ENCODE measurements at regions not wholly inside any gene's neighbourhood (a gene's known extent, or its start where the extent isn't known, plus 50 kb on each side); places are given as distances from the start of the nearest gene placed in this dataset.

- no peak for DNase-seq
Observed at GRCh38 chr2:129133692-129134641, 815.3 kb upstream of the HS6ST1 start.

- DNase-seq = no peak
Observed at GRCh38 chr2:129135017-129135416, 816.3 kb upstream of the HS6ST1 start.

GRCh38 chr2:129139380-129139779, 820.7 kb upstream of the HS6ST1 start:
- no peak for DNase-seq

DNA sequence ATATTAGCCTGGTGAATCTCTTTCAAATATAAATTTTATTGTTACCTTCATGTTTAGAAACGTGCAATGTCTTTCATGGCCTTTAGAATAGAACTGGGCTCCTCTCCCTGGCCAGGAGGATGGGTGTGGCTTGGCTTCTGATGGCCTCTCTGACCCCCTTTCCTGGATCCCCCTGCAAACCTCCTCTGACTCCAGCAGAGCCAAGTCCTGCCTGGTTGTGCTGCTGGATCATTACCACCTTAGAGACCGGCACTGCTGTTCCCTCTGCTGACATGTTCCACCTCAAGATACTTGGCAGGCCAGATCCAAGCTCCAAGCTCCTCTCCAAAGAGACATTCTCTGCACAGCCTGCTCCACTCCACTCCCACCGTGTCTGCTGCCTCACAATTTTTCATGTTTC, 823.8 kb upstream of the HS6ST1 start:
- DNase-seq = no peak

DNA sequence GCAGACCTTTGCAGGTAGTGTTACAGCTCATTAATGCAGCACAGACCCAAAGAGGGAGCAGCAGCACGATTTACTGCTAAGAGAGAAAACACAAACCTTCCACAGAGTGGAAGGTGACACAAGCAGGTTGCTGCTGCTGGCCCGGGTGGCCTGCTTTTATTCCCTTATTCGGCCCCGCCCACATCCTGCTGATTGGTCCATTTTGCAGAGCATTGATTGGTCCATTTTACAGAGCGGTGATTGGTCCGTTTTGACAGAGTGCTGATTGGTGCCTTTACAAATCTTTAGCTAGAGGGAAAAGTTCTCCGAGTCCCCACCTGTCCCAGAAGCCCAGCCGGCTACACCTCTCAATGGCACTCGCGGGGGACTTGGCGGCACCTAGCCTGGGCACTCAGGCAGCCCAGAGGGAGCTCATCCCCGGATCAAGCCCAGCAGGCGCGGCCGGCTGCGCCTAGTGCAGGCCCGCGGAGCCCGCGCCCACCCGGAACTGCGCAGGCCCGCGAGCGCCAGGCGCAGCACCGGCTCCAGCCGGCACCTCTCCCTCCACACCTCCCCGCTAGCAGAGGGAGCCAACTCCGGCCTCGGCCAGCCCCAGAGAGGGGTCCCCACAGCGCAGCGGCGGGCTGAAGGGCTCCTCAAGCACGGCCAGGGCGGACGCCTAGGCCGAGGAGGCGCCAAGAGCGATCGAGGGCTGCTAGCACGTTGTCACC, 825.6 kb upstream of the HS6ST1 start:
- no peak for DNase-seq

DNA sequence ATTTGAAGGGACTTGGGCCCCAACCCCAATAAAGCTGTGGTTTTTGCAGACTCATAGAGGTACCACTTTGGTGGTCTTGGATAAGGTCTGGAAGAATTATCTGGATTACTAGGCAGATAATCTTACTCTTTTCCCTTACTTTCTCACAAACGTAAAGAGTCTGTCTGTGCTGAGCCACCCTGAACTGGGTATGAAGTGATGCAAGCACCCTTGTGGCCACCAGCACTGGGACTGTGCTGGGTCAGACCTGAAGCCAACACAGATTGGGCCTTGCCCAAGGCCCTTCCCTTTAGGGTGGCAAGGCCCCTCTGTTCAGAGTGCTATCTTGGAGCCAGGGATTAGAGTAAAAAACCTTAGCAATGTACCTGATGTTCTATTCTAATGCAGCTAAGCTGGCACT, 827.0 kb upstream of the RAB6C start:
- DNase-seq = no peak

DNA sequence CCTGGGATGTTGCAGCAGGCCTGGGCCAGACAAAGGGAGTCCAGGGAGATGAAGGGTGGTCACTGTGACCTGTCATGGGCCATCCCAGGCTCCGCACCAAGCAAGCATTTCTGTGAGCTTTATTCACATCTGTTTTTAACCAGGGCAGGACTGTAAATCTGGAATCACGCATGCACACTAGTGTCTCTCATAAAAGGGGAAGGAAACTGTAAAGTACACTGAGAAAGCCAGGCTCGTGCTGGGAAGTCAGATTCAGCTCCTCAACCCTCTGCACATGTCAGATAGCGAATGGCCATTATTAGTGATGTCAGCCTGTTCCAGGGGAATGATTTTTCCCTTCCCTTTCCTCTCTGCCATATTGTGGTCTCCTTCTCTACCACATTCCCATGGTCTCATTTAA, 818.6 kb upstream of the RAB6C start:
- DNase-seq = no peak

DNA sequence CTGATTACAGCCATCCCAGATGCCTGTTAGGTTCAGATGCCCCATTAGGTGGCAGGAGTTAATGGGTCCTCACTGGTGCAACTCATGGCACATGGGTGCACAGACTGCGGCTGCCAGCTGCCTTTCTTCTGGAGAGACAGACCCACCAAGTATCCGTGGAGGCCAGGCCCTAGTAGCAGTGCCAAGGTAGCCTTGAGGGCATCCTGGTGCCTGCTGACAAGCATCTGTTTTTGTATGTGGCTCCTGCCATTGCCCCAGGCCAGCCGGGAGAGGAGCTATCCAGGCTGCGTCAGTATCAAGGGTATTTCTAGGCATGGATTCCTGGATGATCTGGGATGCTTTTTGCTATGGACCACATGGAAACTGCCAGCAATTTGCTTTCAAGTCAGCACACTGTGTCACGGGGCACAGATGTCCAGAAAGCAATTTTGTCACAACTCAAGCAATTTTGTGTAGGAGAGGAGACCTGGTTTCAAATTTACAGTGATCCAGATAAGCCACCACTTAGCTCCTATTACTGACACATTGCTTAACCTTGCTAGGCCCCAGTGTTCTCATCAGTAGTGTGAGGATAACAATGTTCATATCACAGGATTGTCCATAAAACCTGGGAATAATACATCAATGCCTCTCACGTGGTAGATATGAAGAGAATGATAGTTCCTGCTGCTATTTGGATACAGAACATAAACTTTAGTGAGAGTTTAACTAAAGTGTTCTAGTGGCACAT, 815.1 kb upstream of the RAB6C start:
- no peak for DNase-seq

DNA sequence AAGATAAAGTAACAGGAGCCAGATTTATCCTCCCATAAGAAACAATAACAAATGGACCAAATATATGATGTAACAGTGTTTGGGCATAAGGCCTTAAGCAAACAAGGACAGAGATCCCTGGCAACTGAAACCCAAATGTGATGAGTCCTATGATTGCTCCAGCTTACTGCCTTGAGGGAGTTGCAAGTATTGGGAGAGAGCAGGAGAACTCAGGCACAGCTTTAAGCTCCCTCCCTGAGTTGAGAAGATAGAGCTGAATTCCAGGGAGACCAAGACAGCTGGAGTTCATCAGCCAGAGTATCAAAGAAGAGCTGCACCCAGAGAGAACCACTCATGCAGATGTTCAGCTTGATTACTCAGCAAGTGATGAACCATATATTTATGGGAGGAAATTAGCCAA, 814.5 kb upstream of the RAB6C start:
- no peak for DNase-seq

GRCh38 chr2:129167456-129167855, 812.0 kb upstream of the RAB6C start:
- DNase-seq = no peak

DNA sequence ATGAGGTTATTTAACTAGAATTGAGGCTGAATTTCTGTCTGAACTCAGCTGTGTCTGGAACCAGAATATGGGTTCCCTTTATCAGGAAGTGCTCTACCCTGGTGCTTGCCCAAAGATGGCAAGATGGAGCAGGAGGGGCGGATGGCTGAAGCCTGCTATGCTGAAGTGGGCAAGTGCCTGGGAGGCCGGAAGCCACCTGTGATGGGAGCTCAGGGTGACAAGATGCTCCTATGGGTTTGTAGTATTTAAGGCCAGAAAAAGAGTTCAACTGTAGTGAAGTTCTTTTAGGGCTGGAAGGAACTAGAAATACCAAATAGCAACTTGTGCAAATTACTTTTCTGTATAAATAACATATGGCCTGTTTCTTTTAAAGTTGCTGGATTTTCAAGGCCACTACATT, 808.9 kb upstream of the RAB6C start:
- no peak for DNase-seq

DNA sequence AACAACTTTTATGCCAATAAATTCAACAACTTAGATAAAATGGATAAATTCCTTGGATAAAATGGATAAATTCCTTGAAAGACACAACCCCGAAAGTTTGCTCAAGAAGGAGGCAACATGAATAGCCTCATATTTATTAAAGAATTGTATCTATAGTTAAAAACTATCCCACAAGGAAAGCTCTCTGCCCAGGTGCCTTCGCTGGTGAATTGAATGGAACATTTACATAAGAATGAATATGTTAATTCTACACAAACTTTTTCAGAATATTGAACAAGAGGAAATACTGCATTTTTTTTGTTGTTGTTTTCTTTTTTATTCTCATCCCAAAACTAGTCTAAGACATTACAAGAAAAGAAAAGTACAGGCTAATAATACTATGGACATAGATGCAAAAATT, 805.3 kb upstream of the RAB6C start:
- DNase-seq = no peak

- no peak for DNase-seq
Observed at GRCh38 chr2:129175051-129175450, 804.4 kb upstream of the RAB6C start.

DNA sequence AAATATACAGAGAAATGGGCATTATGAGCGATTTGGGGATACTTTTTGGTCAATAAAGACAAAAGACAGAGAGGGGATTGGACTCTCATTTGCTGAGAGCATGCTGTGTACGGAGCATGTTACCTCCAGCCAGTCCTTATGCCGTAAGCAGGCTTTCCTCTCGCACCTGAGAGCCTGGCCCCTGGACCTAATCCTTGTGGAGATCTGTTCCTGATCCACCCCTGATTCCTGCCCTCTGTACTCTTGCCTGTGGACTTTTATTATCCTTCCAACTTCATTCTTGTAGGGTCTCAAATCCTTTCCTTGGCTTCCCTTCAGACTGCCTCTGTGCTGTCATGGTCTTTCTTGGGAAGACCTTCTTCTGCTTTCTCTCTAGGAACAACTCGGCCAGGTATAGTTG, 803.1 kb upstream of the RAB6C start:
- DNase-seq = no peak

DNA sequence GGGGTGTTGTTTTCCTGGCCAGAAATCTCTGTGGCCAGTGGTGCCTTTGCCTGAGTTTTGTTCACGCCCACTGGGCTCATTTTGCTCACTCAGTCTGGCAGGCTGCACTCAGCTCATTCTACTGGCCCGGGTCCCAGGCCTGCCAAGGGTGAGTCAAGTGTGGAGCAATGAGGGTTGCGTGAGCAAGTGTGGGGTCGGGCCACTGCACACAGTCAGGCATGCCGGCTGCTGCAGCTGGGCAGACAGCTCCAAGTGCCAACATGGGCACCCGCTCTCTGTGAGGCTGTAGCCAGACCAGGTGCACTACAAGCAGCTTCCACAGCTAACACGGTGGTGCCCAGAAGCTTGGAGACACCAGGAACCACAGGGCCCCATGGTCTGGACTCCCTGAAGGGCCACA, 801.1 kb upstream of the RAB6C start:
- DNase-seq = no peak

- DNase-seq = no peak
Observed at GRCh38 chr2:129179199-129179598, 800.3 kb upstream of the RAB6C start.

DNA sequence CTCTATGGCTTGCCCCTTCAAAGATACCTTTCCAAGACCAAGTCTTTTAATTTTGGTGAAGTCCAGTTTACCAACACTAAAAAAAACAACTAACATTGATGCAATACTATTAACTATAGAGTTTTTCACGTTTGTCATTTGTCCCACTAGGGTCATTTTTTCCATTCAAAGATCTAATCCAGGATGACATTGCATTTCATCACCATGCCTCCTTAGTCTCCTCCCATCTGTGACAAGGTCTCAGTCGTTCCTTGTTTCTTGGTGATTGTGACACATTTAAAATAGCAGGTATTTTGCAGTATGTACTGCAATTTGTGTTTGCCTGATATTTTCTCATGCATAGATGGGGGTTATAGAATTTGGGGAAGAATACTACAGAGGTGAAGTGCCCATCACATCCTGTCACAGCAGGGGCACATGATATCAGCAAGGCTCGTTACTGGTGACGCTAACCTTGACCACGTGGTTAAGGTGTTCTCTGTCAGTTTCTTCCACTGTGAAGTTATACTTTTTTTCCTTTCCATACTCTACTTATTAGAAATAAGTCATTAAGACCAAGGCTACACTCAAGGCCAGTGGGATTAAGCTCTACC, 799.2 kb upstream of the RAB6C start:
- DNase-seq = no peak

- DNase-seq = no peak
Observed at GRCh38 chr2:129181433-129181832, 798.0 kb upstream of the RAB6C start.

GRCh38 chr2:129181963-129182362, 797.5 kb upstream of the RAB6C start:
- no peak for DNase-seq

- DNase-seq = no peak
Observed at GRCh38 chr2:129187343-129187742, 792.1 kb upstream of the RAB6C start.

- DNase-seq = no peak
Observed at GRCh38 chr2:129188451-129188850, 791.0 kb upstream of the RAB6C start.

GRCh38 chr2:129189617-129190319, 789.7 kb upstream of the RAB6C start:
- no peak for DNase-seq

DNA sequence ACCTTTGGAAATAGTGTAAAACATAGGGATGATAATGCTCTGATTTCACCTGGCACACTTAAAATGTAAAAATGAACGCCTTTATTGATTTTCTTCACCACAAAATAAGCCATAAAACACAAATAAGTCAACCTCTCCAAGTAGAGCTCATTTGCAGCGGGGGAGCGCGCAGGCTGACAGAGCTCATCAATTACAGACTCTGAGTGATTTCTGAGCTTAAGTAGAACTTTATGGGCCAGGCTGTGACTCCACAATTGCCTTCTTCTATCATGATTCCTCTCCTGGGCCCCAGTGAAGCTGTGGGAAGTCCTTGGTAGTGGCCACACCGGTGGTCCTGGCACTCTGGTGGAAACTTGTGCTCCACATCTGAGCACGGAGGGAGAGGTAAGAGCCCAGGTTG, 789.0 kb upstream of the RAB6C start:
- no peak for DNase-seq
